GDM1 (cell line): ENCODE measurements at regions not wholly inside any gene's neighbourhood (a gene's known extent, or its start where the extent isn't known, plus 50 kb on each side); places are given as distances from the start of the nearest gene placed in this dataset.
"Not testable (repeated sequence)": the region's sequence is repeated elsewhere in the genome, so short reads cannot be mapped to it uniquely, and the experiment has no call there.

ENCODE experiments used
- DNase-seq: peaks from one replicate; lab custom pipeline; 2025; lab: John Stamatoyannopoulos, UW

- no peak for DNase-seq
Observed at GRCh38 chr15:87578776-87579175, 677.8 kb downstream of the NTRK3 start.

- DNase-seq, result no peak
Observed at GRCh38 chr15:87577336-87577735, 679.2 kb downstream of the NTRK3 start.

DNA sequence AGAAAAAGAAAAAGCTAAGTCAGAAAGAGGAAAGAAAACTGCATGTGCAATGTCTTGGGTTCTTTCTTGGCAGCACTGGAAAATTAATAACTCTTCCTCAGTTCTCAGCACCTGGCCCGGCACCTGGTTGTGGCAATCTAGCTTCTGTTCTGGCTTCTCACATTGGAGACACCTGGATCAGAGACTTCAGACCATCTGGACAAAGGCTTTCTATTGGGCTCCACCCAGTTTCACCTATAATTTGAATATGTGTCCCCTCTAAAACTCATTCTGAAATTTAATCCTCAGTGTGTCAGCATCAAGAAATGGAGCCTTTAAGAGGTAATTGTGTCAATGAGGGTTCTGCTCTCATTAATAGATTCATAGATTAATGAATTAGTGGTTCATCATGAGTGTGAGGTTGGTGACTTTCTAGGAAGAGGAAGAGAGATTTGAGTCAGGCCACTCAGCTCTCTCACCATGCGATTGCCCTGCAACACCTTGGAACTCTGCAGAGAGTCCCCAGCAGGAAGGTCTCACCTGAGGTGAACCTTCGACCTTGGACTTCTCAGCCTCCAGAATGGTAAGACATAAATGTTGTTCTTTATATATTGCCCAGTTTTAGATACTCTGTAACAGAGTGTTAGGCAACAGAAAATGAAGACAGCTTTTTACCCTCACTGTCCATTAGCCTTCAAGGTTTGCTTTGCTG is 679.9 kb downstream of the NTRK3 start:
- DNase-seq, result no peak

GRCh38 chr15:87575896-87576473 is 680.6 kb downstream of the NTRK3 start:
- no peak for DNase-seq

DNA sequence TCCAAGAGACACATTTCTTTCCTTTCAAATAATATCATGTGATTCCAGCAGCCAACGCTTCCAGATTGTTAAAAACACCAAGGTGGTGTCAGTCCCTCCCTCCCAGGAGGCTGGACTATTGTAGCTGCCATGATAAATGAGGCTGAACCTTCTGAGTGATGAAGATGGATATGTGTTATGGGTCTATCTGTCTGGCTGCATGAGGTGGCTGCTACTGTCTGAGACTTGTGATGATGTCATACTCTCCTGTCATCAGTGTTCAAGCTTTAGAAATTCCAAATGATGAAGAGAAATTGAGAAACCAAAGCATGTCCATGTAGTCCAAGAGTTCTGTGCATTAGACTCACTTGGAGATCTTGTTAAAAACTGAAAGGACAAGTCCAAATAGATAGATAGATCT is 683.0 kb downstream of the NTRK3 start:
- DNase-seq, result no peak

DNA sequence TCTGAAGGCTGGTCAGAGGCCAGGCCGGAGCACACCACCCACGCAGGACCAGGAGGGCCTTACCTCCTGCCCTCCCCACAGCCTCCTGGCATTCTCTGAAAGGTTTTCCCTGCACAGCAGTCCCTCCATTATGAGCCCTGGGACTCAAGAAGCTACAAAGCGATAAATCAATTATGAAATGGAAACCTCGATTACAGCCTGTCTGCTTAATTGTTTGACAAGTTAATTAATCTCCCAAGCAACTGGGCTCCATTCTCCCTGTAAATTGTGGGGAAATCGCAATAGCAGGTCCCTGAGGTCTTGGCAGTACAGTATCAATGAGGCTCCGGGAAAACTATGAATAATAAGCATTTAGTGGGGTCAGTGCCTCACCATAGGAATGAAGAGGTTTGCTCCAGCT is 683.5 kb downstream of the NTRK3 start:
- no peak for DNase-seq

GRCh38 chr15:87572381-87572910 is 684.1 kb downstream of the NTRK3 start:
- no peak for DNase-seq

DNA sequence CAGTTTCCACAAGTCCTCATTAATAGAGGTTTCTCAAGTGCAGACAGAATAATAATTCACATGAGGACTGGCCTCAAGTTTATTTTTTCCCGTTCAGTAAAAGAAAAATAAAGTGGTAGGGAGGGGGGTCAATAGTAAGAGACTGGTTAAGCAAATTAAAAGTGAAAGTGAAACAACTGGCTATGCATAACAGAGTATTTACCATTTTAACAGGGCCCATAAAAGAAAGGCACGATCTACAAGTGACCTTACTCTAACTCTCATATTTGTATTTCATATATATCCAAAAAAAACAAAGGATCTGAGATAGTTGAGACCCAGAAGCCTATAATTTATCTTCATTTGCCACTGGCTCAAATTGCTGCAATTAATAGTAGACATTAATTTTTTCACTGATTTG is 686.3 kb downstream of the NTRK3 start:
- no peak for DNase-seq

DNA sequence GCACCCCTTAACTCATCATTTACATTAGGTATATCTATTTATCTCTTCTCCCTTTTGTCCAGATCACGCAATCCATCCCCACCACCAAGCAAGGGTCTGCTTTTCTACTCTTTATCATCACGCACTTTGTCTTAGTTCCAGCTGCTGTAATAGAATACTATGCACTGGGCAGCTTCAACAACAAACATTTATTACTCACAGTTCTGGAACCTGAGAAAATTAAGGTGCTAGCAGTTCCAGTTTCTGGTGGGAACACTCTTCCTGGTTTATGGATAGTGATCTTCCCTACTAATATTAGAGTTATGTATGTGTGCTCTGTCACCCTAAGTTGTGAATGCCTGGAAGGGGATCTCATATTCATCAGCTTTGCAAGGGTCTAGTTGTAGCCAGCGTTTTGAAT is 687.0 kb downstream of the NTRK3 start:
- no peak for DNase-seq

DNA sequence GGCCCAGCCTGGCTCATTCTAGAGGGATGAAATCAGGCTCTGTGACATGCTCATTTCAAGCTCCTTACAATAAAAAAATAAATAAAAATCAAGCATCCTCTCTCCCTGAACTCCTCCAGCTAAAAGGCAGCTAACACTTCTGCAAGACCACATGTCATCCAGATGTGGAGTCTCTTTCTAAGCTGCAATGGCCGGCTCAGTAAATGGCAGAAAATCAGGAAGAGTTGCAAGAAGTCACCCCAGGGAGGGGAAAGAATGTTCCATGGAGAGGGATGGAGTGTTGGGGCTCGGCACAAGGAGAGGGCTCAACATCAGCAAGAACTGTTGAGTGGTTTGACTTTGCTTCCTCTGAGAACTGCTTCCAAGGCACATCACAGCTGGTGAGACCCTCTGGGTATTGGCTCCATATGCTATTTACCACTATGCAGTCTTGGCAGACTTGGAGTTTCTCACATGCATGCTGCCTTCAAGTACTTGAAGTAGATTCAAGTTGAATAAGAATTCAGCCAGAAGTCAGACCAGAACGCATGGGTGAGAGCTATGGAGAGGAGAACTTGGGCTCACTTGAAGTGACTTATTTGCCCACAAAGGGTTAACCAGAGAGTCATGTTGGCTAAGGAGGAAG is 689.0 kb downstream of the NTRK3 start:
- no peak for DNase-seq

DNA sequence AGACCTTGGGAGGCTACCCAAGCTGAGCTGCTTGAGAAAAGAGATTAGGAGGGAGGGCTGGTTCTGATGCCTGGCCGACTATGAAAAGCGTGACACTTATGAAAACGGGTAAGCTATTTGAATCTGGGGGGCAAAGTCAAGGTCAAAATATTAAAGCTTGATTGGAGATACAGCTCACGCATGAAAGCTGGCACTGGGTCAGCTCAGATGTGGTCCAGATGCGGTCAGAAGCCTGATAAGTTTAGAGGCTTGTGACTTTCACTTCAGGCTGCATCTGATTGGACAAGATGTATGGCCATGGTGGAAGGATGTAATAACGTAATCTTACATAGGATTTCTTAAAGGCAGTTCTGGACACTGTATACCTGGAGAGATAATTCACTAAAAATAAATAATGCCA is 690.3 kb downstream of the NTRK3 start:
- no peak for DNase-seq

DNA sequence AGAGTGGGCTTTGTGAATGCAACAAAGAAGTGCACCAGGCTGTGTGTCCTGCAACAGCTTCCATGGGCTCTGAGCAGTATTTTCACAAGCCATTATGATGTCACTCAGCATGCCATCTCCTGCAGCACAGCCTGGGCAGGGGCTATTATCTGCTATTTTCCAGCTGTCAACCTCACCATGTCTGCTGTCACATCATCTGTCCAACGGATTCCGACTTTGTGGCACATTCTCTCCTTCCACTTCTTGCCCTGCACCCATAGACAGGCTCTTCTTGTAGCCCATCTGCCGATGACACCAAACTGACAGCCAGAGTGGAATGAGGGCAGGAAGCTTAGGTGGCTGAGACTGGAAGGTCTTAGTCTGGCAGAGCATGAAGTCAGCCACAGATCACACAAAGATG is 691.9 kb downstream of the NTRK3 start:
- DNase-seq, result no peak

DNA sequence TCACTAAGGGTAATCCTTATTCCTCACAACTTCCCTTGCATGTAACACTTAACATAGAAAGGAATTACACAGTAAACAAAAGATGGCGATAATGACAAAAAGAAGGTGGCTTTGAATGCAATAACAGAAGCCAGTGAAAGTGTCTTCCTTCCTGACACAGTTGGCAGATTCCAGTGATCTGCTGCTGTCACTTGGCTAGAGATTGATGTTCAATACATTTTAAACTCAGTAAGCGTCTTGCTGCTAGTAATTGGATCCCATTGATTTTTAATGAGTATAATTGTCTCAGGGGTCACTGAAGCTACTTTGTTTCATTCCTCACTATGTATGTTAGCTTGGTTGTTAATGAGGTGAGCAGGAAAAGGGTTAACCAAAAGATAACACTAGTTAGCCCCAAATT is 692.7 kb downstream of the NTRK3 start:
- no peak for DNase-seq

GRCh38 chr15:87562203-87562602 is 694.3 kb downstream of the NTRK3 start:
- DNase-seq, result no peak

DNA sequence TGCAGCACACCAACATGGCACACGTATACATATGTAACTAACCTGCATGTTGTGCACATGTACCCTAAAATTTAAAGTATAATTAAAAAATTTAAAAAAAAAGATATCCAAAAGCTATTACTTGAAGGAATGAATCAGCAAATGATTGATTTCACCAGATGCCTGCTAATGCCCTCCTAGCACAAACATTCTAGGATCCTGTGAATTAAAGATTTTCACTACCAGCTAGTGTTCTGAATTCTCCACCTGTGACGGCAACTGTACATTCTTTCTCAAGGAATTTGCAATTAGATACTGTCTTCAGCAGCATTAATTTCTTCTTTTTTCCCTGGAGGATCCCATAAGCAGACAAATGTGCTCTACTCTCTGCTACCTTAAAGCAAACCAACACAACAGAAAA is 694.9 kb downstream of the NTRK3 start:
- DNase-seq, result no peak

DNA sequence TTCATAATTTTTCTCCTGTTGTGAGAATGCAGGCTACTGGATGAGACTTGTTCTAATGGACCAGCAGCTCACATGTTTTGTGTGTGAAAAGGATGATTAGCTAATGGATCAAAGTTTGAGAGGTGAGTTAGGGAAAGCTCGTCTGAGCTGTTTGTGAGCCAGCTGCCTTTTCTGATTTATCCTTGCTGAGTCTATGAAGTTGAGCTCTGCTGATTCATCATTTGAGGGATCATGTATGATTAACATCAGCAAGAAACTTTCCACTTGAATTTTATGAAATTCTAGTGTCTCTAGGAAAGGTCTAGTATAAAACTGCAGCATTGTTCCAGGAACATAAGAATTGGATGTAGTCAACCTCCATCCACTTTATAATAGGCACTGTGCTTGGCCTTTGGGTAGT is 698.7 kb downstream of the NTRK3 start:
- DNase-seq, result no peak

DNA sequence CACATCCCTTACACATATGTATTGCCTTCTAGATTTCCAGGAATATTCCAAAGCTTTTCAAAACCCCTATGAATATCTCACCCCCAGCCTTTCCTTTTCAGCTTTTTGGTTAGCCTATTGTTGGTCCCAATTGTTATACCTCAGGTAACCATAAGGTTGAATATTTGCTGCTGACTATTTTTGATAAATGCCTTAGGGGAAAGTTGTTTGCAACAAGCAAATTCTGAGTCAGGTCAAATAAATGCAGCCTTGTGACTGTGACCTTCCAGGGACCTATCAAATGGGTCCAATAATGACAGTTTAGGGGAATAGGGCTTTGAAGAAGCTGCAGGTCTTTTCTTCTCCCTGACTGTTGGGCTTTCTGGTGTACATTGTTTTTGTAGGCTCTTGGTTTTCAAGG is 699.7 kb downstream of the NTRK3 start:
- no peak for DNase-seq

GRCh38 chr15:87549860-87550259 is 706.7 kb downstream of the NTRK3 start:
- DNase-seq, result no peak

- no peak for DNase-seq
Observed at GRCh38 chr15:87549296-87549695, 707.2 kb downstream of the NTRK3 start.

DNA sequence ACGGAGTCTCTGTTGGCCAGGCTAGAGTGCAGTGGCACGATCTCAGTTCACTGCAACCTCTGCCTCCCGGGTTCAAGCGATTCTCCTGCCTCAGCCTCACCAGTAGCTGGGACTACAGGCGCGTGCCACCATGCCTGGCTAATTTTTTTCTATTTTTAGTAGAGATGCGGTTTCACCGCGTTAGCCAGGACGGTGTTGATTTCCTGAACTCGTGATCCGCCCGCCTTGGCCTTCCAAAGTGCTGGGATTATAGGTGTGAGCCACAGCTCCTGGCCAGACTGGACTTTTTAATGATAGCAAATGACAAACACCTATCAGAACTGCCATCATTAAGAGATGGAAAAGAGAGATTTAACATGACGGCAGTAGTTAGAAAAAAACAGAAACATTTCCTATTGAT is 707.9 kb downstream of the NTRK3 start:
- not testable (repeated sequence) for DNase-seq

- no peak for DNase-seq
Observed at GRCh38 chr15:87547470-87548181, 708.9 kb downstream of the NTRK3 start.

DNA sequence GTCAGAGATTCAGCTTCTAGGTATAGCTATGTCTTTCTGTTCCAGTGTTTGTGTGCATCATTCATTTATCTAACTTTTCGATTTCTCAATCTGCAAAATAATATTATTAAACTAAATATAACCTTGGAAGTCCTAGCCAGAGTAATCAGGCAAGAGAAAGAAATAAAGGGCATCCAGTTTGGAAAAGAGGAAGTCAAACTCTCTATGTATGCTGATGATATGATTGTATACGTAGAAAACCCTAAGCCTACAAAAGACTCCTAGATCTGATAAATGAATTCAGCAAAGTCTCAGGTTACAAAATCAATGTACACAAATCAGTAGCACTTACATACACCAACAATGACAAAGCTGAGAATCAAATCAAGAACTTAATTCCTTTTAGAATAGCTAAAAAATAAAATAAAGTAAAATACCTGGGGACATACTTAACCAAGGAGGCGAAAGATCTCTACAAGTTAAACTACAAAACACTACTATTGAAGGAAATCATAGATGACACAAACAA is 718.2 kb downstream of the NTRK3 start:
- DNase-seq, result no peak

- no peak for DNase-seq
Observed at GRCh38 chr15:87537295-87537694, 719.2 kb downstream of the NTRK3 start.
